GM19438 (cell line): ENCODE measurements at regions not wholly inside any gene's neighbourhood (a gene's known extent, or its start where the extent isn't known, plus 50 kb on each side); places are given as distances from the start of the nearest gene placed in this dataset.
"Not testable (repeated sequence)": the region's sequence is repeated elsewhere in the genome, so short reads cannot be mapped to it uniquely, and the experiment has no call there.

Experiments used
- ATAC-seq: cut with Tn5 transposase; IDR thresholded peaks from one replicate; pipeline ENCODE4 v1.9.1; 2021; ENCODE audit warnings: low read depth; ENCODE audit not compliant: unreplicated experiment

DNA sequence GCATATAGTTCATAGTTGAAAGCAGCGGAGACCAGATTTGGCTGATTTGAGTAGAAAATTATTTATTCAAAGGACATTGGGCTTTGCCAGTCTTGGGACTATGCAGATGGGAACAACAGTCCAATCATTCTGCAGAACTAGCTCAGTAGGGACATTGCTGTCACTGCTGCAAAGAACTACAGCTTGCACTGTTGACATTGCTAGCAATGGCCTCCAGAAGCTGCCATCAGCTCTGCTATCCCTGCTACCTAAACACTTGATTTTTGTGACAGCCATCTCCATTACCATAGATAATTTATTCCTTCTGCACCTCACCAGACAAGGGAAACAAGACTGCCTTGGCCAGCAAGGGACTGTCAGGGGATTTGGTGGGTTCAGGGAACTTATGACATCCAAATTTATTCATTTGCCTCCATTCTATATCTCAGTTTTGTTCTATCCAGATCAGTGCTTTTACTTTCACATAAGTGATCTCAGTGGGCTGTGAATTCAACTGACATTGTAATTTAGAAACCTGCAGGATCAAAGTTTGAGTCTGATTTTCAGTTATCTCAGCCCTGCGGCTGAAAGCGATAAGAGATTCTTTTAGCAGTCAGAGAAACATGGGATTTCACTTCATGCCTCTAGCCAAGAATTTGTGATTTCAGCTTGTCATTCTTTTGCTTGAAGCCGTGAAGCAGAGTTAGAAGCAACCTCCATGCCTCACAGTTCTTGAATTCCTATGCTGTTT is 136.7 kb upstream of the FBXO33 start:
- no peak for ATAC-seq

DNA sequence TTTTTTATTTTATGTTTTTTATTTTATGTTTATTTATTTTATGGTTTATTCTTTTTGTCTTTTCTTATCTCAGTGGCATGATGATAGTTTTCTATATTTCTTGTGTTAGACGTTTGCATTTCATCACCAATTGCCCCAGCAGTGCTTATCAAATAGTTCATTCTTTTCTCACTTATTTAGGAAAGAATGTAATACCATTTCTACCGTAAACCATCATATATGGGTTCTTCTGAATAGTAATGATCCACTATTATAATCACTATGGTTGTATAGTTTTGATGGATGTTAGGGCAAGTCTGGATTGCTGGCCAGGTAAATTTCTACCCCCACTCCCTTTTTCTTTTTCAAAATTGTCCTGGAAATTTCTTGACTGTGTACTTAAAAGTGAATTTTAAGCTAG is 134.6 kb upstream of the FBXO33 start:
- ATAC-seq: no peak

GRCh38 chr14:39563361-39563760 is 131.1 kb upstream of the FBXO33 start:
- ATAC-seq: no peak

GRCh38 chr14:39562175-39562574 is 129.9 kb upstream of the FBXO33 start:
- no peak for ATAC-seq

DNA sequence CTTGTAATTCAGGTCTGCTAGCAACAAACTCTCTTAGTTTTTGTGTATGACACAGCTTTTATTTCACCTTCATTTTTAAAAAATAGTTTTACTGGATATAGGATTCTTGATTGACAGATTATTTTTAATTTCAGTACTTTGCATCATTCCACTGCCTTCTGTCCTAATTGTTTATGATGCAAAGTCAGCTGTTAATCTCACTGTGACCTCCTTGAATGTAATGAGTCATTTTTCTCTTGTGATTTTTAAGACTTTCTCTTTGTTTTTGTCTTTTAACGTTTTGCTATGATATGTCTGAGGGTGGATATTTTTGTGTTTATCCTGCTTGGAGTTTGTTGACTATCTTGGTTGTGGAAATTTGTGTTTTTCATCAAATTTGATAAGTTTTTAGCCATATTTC is 126.3 kb upstream of the FBXO33 start:
- no peak for ATAC-seq

DNA sequence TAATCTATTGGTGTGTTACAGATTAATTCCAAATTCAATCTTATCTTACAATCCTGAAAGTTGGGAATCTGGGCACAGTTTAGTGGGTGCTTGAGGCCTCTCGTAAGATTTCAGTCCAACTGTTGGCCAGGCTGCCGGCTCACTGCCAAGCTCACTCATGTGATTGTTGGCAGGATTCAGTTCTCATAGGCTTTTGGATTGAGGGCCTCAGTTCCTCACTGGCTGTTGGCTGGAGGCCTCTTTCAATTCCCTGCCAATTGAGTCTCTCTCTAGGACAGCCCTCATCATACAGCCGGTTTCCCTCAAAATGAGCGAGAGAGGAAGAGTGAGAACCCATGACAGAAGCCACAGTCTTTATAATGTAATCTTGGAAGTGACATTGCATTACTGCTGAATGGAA is 123.5 kb upstream of the FBXO33 start:
- ATAC-seq: no peak

DNA sequence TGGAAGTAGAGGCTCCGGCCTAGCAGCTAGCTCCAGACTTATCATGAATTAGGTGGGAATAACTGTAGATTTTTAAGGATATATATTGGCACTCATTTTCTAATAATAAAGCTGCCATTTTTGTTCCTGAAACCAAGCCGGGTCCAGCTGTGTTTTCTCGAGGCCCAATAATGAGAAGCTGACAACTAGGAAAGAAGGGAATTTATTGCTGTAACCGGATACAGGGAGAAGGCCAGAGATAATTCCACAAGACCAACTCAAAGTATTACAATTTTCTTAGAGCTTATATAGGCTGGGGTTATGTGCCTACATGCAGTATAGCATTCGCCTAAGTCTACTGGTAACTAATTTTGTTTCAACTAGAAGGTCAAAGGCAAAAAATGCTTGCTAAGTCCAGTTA is 122.3 kb upstream of the FBXO33 start:
- no peak for ATAC-seq

DNA sequence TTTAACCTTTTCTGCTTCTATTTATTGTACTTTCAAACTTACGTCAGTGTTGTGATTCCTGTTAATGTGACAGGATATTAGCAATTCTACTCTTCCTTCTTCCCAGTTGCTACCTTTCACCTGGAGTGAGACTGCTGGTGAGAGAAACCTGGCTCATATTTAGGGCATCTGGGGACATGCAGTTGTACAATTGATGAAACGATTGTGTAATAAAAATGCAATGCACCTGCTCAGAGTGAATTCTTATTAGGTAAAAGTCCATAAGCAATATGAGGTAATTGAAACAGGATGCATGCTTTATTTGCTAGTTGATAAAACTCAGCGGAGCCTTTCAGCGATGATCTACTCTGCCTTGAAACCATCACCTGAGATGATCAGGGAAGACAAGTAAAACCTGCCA is 116.1 kb upstream of the FBXO33 start:
- ATAC-seq: no peak

- ATAC-seq: no peak
Observed at GRCh38 chr14:39547845-39548244, 115.6 kb upstream of the FBXO33 start.

DNA sequence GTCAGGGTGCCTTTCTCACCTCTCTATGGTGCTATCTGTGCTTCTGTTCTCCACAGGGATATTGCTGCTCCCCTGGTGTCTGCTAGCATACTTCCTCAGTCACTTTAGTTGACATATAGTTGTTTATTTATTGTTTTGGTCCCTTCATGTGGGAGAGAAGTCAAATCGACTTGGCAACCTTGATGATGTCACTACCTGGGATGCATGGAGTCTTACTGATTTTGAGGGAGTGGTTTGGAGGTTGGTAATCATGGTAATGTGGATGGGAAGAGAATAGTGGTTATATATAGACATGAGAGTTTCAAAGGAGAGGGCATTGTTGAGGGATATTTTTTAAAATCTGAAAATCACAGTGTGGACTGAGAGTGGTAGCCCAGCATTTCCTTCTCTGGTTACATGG is 73.6 kb upstream of the FBXO33 start:
- no peak for ATAC-seq

- no peak for ATAC-seq
Observed at GRCh38 chr14:39500253-39500652, 68.0 kb upstream of the FBXO33 start.

DNA sequence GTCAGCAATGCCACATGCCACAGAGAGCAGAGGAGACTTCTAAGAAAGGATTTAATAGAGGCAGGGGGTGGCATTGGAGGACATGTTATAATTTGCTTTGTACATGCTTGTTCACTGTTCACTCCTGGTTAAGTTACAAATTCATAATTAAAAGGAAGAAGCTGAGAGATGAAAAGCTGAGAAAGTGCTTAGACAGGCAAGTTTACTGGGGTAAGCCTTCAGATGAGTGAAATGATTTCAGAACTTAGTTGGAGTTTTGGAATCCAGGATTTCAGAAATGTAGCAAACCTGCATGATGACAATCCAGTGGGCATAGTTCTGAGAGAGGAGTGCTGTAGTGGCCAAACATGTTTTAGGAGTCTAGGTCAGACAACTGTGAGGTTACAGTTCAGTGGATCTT is 67.3 kb upstream of the FBXO33 start:
- no peak for ATAC-seq

DNA sequence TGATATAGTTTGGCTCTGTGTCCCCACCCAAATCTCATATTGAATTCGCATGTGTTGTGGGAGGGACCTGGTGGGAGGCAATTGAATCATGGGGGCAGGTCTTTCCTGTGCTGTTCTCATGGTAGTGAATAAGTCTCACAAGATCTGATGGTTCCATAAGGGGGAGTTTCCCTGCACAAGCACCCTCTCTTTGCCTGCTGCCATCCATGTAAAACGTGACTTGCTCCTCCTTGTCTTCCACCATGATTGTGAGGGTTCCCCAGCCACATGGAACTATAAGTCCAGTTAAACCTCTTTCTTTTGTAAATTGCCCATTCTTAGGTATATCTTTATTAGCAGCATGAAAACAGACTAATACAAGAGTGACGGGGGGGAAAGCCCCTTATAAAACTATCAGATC is 65.4 kb upstream of the FBXO33 start:
- not testable (repeated sequence) for ATAC-seq

- no peak for ATAC-seq
Observed at GRCh38 chr14:39492267-39492666, 60.0 kb upstream of the FBXO33 start.

DNA sequence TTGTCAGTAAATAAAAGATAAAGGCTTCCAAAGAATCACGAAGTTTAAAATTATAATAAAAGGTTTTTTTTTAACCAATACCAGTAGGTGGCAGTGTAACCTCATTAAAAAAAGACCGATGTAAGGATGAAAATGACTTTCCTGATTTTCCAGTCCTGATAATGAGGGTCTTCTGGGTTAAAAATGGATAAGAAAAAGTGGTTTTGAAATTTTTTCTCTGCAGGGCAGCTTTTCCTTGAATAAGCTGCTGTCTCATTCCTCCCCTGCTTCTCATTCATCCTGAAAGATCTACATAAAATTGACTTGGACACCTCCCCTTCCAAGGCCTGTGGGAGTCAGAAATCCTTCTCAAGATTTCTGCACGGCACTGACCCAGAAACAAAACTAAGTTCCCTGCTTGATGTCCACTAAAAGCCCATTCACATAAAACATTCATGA is 58.9 kb upstream of the FBXO33 start:
- ATAC-seq: no peak

GRCh38 chr14:39488600-39488999 is 56.4 kb upstream of the FBXO33 start:
- ATAC-seq: no peak

- ATAC-seq: no peak
Observed at GRCh38 chr14:39483682-39484081, 51.4 kb upstream of the FBXO33 start.
